ENCODE measurements at regions not wholly inside any gene's neighbourhood (a gene's known extent, or its start where the extent isn't known, plus 50 kb on each side); places are given as distances from the start of the nearest gene placed in this dataset.
"Not testable (repeated sequence)": the region's sequence is repeated elsewhere in the genome, so short reads cannot be mapped to it uniquely, and the experiment has no call there.

DNA sequence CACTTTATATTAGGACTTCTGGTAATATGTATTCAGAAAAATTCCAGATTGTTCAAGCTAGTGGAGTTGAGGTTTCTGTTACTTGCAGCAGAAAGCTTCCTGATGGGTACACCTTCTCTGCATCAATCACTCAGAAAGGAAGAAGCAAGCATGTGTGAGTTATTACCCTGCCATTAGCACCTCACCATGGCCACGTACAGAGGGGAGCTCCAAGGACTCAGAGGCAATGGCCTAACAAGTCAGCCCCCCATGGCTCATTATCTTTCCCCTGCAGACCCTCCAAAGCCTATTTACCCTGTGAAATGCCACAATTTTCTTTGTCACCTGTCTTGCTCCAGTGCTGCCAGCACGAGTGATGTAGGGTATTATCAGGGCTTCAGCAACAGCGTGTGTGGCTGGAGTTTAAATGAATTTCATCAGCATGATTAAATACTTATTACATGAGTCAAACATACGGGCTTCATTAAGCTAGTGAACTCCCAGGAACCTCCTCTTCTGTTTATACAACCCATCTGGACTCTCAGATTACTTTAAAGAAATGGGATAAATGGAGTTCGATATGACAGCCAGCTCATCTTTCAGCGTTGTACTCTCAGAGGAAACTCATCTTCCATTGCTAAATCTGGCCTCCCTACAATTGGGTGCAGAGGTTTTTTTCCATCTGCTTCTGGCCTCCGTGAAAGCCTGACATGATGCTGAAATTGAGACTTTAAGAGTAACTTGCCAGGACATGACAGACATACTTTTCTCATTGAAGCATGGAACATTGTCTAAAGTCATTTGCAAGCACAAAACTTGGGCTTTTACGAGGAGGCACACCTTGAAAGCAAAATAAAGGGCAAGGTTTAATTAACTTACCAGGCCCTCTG, 135.9 kb downstream of the TMEM30B start:
- H3K27ac ChIP-seq = no peak overlapping the region
- no peaks in the 10 kb centered on the region for H3K9me3 ChIP-seq (ENCODE audit: low read depth)
- no peak overlapping the region for H3K4me3 ChIP-seq
- H3K27me3 ChIP-seq = no peaks in the 10 kb centered on the region
- DNase-seq (ENCODE audit: low read depth in 1 of 2, low spot score in 1 of 2) = peak in 1 of 2 donors; percentile 87
- TF ChIP-seq CTCF (IDR thresholded peaks at IDR 0.05; ENCODE audit: low read depth, low read length) = no peak
- H3K36me3 ChIP-seq = no peaks in the 10 kb centered on the region
- no peaks in the 10 kb centered on the region for H3K4me1 ChIP-seq (ENCODE audit: low read depth)

DNA sequence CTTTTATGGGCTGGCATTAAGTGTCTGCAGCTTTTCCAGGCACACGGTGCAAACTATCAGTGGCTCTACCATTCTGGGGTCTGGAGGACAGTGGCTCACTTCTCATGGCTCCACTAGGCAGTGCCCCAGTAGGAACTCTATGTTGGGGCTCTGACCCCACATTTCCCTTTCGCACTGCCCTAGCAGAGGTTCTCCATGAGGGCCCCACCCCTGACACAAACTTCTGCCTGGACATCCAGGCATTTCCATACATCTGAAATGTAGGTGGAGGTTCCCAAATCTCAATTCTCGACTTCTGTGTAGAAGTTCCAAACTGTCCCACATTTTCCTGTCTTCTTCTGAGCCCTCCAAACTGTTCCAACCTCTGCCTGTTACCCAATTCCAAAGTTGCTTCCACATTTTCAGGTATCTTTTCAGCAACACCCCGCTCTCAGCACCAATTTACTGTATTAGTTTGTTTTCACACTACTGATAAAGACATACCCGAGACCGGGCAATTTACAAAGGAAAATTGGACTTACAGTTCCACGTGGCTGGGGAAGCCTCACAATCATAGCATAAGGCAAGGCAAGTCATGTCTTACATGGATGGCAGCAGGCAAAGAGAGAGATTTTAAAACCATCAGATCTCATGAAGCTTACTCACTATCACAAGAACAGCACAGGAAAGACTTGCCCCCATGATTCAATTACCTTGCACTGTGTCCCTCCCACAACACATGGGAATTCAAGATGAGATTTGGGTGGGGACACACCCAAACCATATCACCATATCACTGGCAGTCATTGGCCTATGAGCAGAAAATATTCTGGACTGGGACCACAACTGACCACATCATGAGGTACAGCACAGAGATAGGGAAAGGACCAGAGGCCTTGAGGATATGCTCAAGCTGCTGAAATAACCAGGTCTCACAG, 136.8 kb downstream of the TMEM30B start:
- not testable (repeated sequence) for H3K4me1 ChIP-seq (ENCODE audit: low read depth); H3K27ac ChIP-seq; H3K27me3 ChIP-seq; DNase-seq (ENCODE audit: low read depth in 1 of 2, low spot score in 1 of 2); H3K36me3 ChIP-seq; H3K4me3 ChIP-seq; H3K9me3 ChIP-seq (ENCODE audit: low read depth)

- peak in 1 of 2 donors; percentile 79 for DNase-seq (ENCODE audit: low read depth in 1 of 2, low spot score in 1 of 2)
- H3K4me3 ChIP-seq = no peak overlapping the region
- no peaks in the 10 kb centered on the region for H3K36me3 ChIP-seq
- no peaks in the 10 kb centered on the region for H3K9me3 ChIP-seq (ENCODE audit: low read depth)
- no peaks in the 10 kb centered on the region for H3K4me1 ChIP-seq (ENCODE audit: low read depth)
- no peaks in the 10 kb centered on the region for H3K27me3 ChIP-seq
- H3K27ac ChIP-seq = no peak overlapping the region
- TF ChIP-seq CTCF (IDR thresholded peaks at IDR 0.05; ENCODE audit: low read depth, low read length) = no peak
Observed at GRCh38 chr14:61140872-61141271, 140.3 kb downstream of the TMEM30B start.

DNA sequence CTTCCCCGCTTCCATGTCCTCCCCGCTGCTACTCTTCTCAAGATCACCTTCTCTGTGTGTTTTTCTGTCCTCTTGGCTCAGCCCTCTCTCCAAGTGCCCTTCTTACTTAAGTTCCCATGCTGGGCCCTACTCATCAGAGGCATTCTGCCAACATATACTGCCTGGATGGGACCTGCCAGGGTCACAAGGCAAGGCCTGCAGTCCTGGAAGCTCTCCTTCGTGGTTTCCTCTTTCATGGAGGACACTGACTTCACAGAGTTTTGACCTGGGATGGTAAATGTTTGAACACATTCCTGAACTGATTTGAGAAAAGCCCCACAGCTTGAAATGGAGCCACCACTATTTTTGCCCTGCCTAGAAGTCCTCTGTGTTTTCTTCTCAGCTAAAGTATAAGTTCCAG, 140.9 kb downstream of the TMEM30B start:
- no peaks in the 10 kb centered on the region for H3K9me3 ChIP-seq (ENCODE audit: low read depth)
- no peaks in the 10 kb centered on the region for H3K36me3 ChIP-seq
- no peak overlapping the region for H3K4me3 ChIP-seq
- no peak for DNase-seq (ENCODE audit: low read depth in 1 of 2, low spot score in 1 of 2)
- TF ChIP-seq CTCF (IDR thresholded peaks at IDR 0.05; ENCODE audit: low read depth, low read length) = no peak
- no peak overlapping the region for H3K27ac ChIP-seq
- H3K4me1 ChIP-seq (ENCODE audit: low read depth) = no peaks in the 10 kb centered on the region
- no peaks in the 10 kb centered on the region for H3K27me3 ChIP-seq

DNA sequence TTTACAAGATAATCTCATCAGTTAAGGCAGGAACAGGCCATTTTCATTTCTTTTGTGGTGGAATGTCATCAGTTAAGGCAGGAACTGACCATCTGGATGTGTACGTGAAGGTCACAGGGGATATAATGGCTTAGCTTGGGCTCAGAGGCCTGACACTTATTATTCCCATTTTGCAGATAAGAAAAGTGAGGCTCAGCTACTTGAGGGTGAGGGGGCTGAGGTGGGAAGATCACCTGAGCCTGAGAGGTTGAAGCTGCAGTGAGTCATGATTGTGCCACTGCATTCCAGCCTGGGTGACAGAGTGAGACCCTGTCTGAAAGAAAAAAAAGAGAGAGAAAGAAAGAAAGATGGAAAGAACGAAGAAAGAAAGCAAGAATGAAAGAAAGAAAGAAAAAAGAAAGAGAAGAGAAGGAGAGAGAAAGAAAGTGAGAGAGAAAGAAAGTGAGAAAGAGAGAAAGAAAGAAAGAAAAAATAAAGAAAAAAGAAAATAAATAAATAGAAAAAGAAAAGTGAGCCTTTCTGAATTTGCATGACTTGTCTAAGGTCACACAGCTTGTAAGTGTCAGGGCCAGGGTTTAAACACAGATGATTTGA, 142.0 kb downstream of the TMEM30B start:
- Histone ChIP-seq H3K36me3 (no peaks in the 10 kb centered on the region), H3K4me1 (ENCODE audit: low read depth) (no peaks in the 10 kb centered on the region), H3K4me3 (no peak overlapping the region), H3K27me3 (no peaks in the 10 kb centered on the region), H3K27ac (no peak overlapping the region), H3K9me3 (ENCODE audit: low read depth) (no peaks in the 10 kb centered on the region)
- TF ChIP-seq CTCF (IDR thresholded peaks at IDR 0.05; ENCODE audit: low read depth, low read length) = no peak
- DNase-seq (ENCODE audit: low read depth in 1 of 2, low spot score in 1 of 2) = no peak

Data from cardiac muscle cell (in vitro differentiated cells and primary cell).